ENCODE measurements at regions not wholly inside any gene's neighbourhood (a gene's known extent, or its start where the extent isn't known, plus 50 kb on each side); places are given as distances from the start of the nearest gene placed in this dataset.

- H3K27me3 ChIP-seq (ENCODE audit: control insufficient read depth, insufficient read depth, low read length): no peaks in the 10 kb centered on the region
- TF ChIP-seq, protein P1, sequence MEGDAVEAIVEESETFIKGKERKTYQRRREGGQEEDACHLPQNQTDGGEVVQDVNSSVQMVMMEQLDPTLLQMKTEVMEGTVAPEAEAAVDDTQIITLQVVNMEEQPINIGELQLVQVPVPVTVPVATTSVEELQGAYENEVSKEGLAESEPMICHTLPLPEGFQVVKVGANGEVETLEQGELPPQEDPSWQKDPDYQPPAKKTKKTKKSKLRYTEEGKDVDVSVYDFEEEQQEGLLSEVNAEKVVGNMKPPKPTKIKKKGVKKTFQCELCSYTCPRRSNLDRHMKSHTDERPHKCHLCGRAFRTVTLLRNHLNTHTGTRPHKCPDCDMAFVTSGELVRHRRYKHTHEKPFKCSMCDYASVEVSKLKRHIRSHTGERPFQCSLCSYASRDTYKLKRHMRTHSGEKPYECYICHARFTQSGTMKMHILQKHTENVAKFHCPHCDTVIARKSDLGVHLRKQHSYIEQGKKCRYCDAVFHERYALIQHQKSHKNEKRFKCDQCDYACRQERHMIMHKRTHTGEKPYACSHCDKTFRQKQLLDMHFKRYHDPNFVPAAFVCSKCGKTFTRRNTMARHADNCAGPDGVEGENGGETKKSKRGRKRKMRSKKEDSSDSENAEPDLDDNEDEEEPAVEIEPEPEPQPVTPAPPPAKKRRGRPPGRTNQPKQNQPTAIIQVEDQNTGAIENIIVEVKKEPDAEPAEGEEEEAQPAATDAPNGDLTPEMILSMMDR (IDR thresholded peaks at IDR 0.05): no peak
Measured at GRCh38 chr4:4664234-4664633, 122.4 kb upstream of the STX18 start.

DNA sequence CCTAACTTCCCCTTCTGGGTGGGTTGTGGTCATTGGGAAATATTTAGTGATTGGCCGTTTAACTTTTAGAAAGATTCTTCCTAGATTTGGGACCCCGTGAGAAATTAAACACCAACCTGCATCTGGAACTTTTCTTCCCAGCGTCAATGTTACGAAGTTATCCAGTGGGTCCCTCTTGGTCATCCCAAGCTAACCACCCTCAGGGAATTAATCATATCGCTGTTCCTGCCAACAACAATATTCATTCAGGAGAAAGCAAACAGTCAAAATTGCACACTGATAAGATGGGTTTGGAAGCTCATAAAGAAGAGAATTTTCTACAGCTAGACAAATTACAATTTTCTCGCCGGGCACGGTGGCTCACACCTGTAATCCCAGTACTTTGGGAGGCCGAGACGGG is 121.2 kb upstream of the STX18 start:
- H3K4me1 ChIP-seq: no peaks in the 10 kb centered on the region
- H3K4me2 ChIP-seq (ENCODE audit: low read length): no peak overlapping the region
- no peaks in the 10 kb centered on the region for H3K9me3 ChIP-seq (ENCODE audit: control insufficient read depth, low read length)
- H3K27ac ChIP-seq: no peak overlapping the region
- H3K4me3 ChIP-seq (ENCODE audit: low read depth, low read length): no peak overlapping the region
- H3K27me3 ChIP-seq (ENCODE audit: control insufficient read depth, insufficient read depth, low read length): no peaks in the 10 kb centered on the region
- H3K9ac ChIP-seq: no peak overlapping the region
- H2AFZ ChIP-seq: no peak overlapping the region
- no peaks in the 10 kb centered on the region for H3K79me2 ChIP-seq
- H3K36me3 ChIP-seq (ENCODE audit: control insufficient read depth, insufficient read depth, low read length): no peaks in the 10 kb centered on the region
- TF ChIP-seq, protein P1 (IDR thresholded peaks at IDR 0.05): no peak

More at GRCh38 chr4:4664234-4664633, 122.4 kb upstream of the STX18 start:
- Histone ChIP-seq H3K79me2 (no peaks in the 10 kb centered on the region), H3K9me3 (ENCODE audit: control insufficient read depth, low read length) (no peaks in the 10 kb centered on the region), H3K4me1 (no peaks in the 10 kb centered on the region), H3K4me3 (ENCODE audit: low read depth, low read length) (no peak overlapping the region), H2AFZ (no peak overlapping the region), H3K27ac (no peak overlapping the region), H3K4me2 (ENCODE audit: low read length) (no peak overlapping the region), H3K9ac (no peak overlapping the region), H3K36me3 (ENCODE audit: control insufficient read depth, insufficient read depth, low read length) (no peaks in the 10 kb centered on the region)

DNA sequence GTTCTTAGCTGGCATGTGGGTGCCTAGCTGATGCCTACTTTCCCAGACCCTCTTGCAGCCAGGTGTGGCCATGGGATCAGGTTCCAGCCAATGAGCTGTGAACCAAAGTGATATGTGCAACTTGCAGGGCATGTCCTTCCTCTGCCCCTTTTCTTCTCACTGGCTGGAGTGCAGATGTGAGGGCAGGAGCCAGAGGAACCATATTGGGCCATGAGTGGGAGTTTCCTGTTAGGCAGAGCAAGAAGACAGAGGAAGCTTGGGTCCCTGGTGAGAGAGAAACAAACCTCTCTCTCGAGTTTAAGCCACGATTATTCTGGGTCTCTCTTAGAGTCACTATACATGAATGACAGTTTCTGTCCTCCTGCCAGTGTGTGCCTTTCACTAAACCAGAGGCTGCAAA is 120.4 kb upstream of the STX18 start:
- Histone ChIP-seq H3K9ac (no peak overlapping the region), H3K9me3 (ENCODE audit: control insufficient read depth, low read length) (no peaks in the 10 kb centered on the region), H3K79me2 (no peaks in the 10 kb centered on the region), H3K4me2 (ENCODE audit: low read length) (no peak overlapping the region), H3K27me3 (ENCODE audit: control insufficient read depth, insufficient read depth, low read length) (no peaks in the 10 kb centered on the region), H3K4me1 (no peaks in the 10 kb centered on the region), H2AFZ (no peak overlapping the region), H3K36me3 (ENCODE audit: control insufficient read depth, insufficient read depth, low read length) (no peaks in the 10 kb centered on the region), H3K4me3 (ENCODE audit: low read depth, low read length) (no peak overlapping the region), H3K27ac (no peak overlapping the region)
- TF ChIP-seq, protein P1 (IDR thresholded peaks at IDR 0.05): no peak

- TF ChIP-seq, protein P1 (IDR thresholded peaks at IDR 0.05): no peak
- no peak overlapping the region for H3K4me2 ChIP-seq (ENCODE audit: low read length)
- no peaks in the 10 kb centered on the region for H3K36me3 ChIP-seq (ENCODE audit: control insufficient read depth, insufficient read depth, low read length)
- H3K27me3 ChIP-seq (ENCODE audit: control insufficient read depth, insufficient read depth, low read length): no peaks in the 10 kb centered on the region
- H2AFZ ChIP-seq: no peak overlapping the region
- no peak overlapping the region for H3K27ac ChIP-seq
- H3K79me2 ChIP-seq: no peaks in the 10 kb centered on the region
- no peak overlapping the region for H3K4me3 ChIP-seq (ENCODE audit: low read depth, low read length)
- H3K4me1 ChIP-seq: no peaks in the 10 kb centered on the region
- H3K9ac ChIP-seq: no peak overlapping the region
- H3K9me3 ChIP-seq (ENCODE audit: control insufficient read depth, low read length): no peaks in the 10 kb centered on the region
Measured at GRCh38 chr4:4659871-4660651, 118.2 kb upstream of the STX18 start.

DNA sequence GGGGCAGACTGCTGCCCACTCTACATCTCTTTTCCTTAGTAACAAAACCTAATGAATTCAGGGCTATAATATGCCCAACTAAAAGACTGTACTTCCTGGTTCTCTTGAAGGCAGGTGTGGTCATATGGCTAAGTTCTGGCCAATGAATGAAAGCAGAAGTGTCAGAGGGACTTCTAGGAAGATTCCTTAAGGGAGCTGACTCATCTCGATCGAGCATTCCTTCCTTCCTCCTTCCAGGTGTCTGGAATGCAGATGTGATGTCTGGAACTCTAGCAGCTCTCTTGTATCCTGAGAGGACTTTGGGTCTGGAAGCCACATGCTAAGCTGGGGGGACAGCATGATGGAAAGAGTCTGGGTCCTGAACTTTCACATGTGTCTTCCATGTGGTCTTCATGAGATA is 116.2 kb upstream of the STX18 start:
- Histone ChIP-seq H3K9me3 (ENCODE audit: control insufficient read depth, low read length) (no peaks in the 10 kb centered on the region), H2AFZ (no peak overlapping the region), H3K4me3 (ENCODE audit: low read depth, low read length) (no peak overlapping the region), H3K36me3 (ENCODE audit: control insufficient read depth, insufficient read depth, low read length) (no peaks in the 10 kb centered on the region), H3K27ac (no peak overlapping the region), H3K4me1 (no peaks in the 10 kb centered on the region), H3K4me2 (ENCODE audit: low read length) (no peak overlapping the region), H3K27me3 (ENCODE audit: control insufficient read depth, insufficient read depth, low read length) (no peaks in the 10 kb centered on the region), H3K9ac (no peak overlapping the region), H3K79me2 (no peaks in the 10 kb centered on the region)
- TF ChIP-seq, protein P1 (IDR thresholded peaks at IDR 0.05): no peak
